Activated CD8-positive, alpha-beta memory T cell treated with anti-CD3 and anti-CD28 coated beads for 4 hours (primary cell): ENCODE measurements at regions not wholly inside any gene's neighbourhood (a gene's known extent, or its start where the extent isn't known, plus 50 kb on each side); places are given as distances from the start of the nearest gene placed in this dataset.
"Not testable (repeated sequence)": the region's sequence is repeated elsewhere in the genome, so short reads cannot be mapped to it uniquely, and the experiment has no call there.

Experiments
- DNase-seq, 2 donors: peaks; one replicate each; pipeline ENCODE4 v3.0.0-alpha.2; 2020; ENCODE audit warnings: low read depth in 2 of 2

DNA sequence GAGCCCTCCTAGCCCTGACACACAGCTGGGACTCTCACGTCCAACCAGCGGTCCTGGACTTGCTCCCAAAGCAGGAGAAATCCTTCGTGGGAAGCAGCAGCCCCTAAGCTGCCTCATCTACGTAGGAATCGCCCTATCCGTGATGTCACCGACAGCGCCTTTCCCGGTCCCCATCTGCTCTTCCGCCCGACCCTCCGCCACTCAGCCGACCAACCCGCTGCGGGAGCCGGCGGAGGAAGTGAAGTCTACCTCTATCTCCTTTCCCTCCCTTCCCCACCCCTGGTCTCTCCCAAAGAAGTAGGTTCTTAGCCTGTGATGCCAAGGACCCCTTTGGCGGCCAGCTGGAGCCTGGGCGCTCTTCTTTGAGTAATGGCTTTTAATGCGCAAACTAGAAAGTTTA is 272.1 kb downstream of the FAM72C start:
- DNase-seq, result no peak

DNA sequence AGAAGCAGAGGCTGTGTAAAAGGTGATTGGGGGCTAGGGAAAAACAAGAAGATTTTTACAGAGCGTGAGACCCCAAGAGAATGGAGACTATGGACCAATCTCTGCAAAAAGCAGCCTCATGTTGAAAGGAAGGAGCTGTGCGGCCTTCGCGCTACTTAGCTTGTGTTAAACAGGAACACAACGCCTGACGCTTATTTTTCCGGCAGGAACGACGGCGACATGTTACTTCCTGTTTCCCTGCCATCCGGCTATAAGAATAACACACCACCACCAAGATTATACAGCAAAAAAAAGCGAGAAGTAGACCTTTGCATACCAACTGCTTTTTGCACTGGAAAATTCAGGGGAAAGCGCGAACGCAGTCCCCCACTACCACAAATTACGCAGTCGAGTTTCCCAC is 272.7 kb downstream of the FAM72C start:
- no peak for DNase-seq

DNA sequence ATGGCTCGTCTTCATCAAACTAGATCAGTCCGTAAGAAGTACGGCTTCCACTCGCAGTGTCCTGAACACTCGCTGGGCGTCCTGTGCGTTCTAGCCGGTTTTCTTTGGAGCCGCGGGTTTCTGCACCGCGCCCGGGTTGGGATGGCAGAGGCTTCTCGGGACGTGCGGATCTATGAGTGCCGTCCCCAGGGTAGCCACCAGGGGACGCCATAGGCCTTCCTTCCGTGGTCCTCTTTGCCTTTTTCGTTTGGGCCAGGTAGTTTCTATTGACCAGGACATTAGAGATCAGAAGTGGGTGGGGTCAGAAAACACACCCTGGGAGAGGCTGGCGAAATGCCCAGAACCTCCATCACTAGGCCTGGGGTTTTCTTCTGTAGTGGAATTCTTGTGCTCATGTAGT is 273.8 kb downstream of the FAM72C start:
- DNase-seq, result no peak

DNA sequence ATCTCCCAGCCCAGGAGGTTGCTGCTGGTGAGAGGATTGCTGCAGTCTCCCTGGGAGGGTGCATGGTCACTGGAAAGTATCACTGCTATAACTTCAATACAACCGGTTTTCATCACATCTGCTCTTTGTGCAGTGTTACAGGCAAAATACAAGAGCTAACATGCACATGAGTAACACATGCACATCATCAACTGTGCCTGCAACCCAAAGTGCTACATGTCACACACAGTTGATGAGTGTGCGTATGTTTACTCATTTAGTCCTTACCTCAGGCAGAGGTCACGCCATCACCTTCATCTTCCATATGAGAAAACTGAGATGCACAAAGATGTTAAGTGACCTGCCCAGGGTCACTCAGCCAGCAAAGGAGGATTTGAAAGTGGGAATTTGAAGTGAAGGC is 277.7 kb downstream of the FAM72C start:
- DNase-seq, result no peak

GRCh38 chr1:143691971-143692529 is 279.7 kb downstream of the FAM72C start:
- no peak for DNase-seq

- DNase-seq, result no peak
Measured at GRCh38 chr1:143691400-143691891, 280.3 kb downstream of the FAM72C start.

DNA sequence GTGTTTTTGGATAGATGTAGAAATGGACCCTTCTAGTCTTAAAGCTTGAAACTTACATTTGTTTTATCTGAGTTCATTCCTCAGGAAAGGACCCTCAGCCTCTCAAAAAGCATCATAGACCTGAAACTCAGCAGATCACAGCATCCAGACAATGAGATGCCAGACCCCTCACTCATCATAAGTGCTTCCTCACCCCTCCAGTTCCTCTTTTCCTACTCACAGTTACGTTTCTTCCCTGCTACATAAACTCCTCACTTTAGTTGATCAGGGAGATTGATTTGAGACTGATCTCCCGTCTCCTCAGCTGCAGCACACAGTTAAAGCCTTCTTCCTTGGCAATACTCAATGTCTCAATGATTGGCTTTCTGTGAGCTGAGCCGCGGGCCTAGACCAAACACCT is 282.0 kb downstream of the FAM72C start:
- DNase-seq, result no peak

DNA sequence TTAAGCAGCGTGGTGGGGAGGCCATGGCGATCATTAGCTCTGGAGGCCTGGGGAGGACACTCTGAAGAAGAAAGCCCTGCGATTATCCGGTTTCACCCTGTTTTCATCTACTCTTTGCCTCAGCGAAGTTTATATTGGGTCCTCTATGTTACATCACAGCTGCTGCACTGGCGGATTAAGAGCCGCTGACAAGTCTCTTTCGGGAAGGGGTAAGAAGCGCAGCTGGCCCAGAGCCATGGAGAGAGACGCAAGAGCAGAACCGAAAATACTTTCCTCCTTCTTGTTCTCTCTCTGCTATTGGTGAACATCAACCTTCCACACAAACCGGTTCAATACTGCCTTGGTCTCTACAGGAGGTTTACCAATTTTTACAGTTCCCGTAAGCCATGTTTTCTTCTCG is 291.5 kb downstream of the FAM72C start:
- no peak for DNase-seq

DNA sequence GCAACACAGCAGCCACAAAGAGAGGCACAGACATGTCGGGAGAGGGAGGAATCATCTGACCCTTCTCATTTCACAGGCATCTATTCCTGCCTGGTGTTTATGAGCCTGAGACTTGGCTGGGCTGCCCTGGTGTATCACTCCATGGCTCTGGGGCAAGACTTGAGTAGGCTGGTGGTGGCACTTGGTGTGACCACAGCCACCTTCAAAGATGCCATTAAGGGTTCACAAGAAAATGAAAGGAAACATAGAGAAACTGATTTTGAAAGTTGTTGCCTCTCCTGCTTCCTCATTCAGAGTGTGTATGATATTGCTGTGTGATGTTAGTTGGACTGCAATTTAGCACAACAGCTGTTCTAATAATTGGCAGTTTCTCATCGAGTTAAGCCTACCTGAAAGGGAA is 298.8 kb downstream of the FAM72C start:
- no peak for DNase-seq

DNA sequence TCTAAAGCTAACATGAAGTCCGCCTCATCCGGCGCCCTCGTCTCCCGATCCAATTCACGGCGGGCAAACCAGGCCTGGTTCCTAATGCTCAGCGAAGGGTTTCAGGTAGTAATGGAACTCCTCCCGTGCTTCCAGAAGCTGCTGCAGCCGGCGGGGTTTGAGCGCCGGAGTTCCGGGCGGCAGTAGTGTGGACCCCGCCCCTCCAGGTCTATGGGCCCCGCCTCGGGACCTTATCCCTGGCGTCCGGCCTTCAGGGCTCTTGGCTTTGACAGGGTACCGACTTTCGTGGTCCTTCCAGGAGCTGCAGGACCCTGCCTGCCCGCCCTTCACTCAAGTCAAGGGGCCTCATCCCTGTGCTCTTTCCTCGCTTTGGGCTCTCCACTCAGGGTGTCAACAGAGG is 304.1 kb downstream of the FAM72C start:
- DNase-seq, result no peak

GRCh38 chr1:143666851-143667250 is 304.9 kb downstream of the FAM72C start:
- DNase-seq, result no peak

DNA sequence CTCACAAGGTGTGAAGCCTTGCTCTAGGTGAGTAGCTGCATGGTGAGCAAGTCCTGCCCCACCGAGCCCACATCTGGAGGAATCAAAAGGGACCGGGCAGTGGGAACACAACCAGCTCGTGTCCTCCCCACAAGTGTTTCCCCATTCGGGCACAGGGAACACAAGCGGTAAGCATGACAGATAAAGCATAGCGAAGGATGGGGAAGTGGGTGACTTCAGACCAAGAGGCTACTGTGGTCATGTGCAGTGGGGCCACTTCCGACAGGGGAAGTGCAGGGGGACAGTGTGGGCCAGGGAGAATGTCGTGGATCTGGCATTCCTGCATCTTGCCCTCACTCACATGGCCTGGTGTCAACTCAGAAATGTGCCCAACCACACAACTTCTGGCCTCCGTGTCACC is 306.2 kb downstream of the FAM72C start:
- DNase-seq, result no peak

- DNase-seq, result not testable (repeated sequence)
Measured at GRCh38 chr1:143663056-143663455, 308.7 kb downstream of the FAM72C start.

DNA sequence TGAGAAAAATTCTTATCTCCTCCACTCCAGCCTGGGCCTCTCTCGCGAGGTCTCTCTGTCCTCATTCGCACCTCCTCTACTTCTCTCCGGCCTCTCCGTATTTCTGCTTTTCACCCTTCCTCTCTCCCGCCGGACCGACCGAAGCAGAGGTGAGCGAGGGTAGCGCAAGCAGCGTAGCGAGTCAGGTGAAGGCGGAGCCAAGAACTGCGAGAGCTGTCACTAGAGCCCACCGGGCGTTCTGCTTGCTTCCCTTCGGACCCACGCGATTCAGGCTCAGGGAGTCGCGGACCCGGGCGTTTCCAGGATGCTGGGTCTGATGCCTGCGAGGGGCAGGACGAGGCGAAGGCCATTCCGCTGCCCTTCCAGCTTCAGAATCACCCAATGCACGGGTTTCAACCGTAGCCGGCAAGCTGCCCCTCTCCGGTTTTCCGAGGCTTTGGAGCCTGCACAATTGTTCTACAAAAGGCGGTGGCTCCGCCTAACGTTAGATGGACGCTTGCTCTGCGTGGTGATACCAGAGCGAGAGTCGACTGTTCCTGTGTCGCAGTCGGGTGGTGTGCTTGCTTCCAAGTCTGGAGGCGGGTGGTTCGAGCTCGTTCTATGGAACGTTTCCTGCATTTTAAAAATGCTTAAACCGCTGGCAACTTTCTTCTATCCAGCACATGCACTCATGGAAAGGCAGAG is 310.2 kb downstream of the FAM72C start:
- no peak for DNase-seq

- DNase-seq, result no peak
Measured at GRCh38 chr1:143660354-143660941, 311.3 kb downstream of the FAM72C start.

DNA sequence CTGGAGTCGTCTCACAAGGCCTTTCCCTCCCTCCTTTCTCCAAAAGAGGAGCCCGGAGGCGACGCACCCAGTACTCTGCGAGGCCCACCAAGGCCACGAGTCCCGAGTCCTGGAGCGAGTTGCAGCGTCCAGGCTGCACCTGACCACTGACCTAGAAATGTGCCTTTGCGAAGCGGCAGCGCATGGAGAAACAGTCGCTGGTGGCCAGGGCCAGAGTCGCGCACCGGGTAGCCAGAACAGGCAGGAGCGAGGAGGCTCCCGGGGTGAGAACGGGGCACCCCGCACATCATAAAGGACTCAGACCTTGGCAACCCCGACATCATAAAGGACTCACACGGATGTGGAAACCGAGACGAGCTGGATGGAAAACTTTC is 318.4 kb downstream of the FAM72C start:
- DNase-seq, result no peak

DNA sequence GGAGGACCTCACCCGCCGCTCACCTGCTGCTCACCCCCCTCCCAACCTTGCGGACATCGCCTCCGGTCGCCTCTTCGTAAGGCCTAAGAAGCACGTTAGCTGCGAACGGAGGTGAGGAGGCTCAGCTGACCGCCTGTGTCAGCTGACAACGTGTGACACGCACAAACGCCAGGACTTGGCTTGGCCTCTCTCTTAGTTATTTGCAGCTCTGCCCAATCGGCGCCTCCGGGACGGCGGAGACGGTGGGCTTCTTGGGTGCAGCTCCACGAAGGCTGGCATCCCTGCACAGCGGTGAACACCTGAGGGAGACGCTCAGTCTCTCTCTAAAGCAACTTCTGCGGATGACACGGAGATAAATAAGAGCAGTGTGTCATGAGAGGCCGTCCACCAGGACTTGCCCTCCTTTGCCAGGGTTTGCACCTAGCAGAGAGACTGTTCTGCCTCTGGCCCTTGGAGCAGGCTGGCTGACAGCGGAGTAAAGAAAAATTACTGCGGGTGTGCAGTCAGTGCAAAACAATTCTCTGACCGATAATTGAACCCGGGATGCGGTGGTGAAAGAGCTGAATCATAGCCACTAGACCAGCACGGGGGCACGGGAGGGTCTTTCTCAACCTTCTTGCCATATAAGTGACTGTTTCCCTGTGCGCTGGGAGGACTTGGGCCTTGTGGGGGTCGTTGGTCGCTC is 318.9 kb downstream of the FAM72C start:
- DNase-seq, result no peak

- no peak for DNase-seq
Measured at GRCh38 chr1:143652187-143652586, 319.6 kb downstream of the FAM72C start.

DNA sequence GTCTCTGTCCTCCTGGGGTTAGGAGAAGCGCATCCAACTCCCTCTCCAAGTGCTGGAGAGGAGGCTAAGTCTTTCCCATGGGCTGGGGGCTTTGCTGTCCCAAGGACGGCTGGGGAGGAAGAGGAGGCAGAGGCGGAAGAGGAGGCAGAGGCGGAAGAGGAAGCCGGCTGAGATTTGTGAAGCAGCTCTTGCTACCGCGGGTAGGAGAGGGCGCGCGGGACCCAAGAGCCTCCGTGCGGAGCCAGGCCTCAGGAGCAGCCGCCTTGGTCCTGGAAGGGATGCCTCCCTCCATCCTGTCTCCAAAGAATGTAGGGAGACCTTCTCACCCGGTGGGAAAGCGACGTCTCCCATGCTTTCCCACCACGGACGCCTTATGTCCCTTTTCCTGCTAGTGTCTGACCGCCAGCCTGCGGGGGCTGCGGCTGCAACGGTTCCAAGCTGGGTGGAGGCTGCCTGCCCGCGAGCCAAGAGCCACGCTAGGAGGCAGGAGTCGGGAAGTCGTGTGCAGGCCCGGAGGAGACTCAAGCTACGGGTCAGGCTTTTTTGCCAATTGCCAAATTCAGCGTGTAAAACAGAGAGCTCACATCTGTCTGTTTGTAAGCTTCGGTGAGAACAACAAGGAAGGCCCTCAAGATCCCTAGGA is 320.3 kb downstream of the FAM72C start:
- DNase-seq, result no peak

- DNase-seq, result not testable (repeated sequence)
Measured at GRCh38 chr1:143644035-143644434, 327.8 kb downstream of the FAM72C start.

DNA sequence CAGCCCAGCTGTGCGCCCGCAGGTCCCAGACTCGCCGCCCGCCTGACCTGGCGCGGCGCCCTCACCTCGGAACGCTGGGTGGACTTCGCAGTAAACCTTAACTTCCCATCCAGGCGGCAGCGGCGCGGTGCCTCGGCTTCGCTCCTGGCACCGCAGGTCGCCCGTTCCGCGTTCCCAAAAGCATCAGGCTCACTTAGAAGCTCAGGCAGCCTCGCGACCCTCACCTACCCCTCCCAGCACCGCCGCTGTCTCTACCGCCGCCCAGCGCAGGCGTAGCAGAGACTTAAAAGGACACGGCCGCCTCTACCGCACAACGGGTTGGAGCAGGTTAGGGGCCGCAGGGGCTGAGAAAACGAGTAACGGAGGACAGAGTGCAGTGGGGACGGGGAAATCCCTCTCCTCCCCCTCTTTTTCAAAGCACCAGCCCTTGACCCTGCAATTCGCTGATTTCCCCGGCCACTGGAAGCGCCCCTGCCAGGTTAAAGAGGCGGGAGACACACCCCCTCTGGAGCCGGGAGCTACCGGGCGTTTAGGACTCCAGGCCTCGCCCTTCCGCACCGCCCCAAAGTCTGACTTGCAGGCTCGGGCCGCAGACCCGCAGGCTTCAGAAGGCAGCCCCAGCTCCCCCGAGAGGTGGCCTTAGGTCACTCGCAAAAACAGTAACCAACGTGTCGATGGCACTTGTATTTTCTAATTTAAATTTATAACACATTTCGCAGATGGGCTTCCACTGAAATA is 328.5 kb downstream of the FAM72C start:
- no peak for DNase-seq

GRCh38 chr1:143625886-143626285 is 345.9 kb downstream of the FAM72C start:
- no peak for DNase-seq
